HL-60 (cell line): ENCODE measurements at regions not wholly inside any gene's neighbourhood (a gene's known extent, or its start where the extent isn't known, plus 50 kb on each side); places are given as distances from the start of the nearest gene placed in this dataset.
"Not testable (repeated sequence)": the region's sequence is repeated elsewhere in the genome, so short reads cannot be mapped to it uniquely, and the experiment has no call there.

Experiments used
- DNase-seq, 2 experiments: peaks; one replicate each; pipeline ENCODE4 v3.0.0-alpha.2; 2010 to 2020; ENCODE audit warnings: low read depth in 1 of 2, low spot score in 1 of 2
- H3K27ac ChIP-seq: fragments of 250-450 bp; sonication (Bioruptor Pico); replicated peaks from 2 replicates; pipeline ENCODE4 v1.5.1; 2020; ENCODE audit warnings: mild to moderate bottlenecking, moderate library complexity
- H3K27me3 ChIP-seq: fragments of 250-450 bp; sonication (Bioruptor Pico); 2 replicates; pipeline ENCODE4 v1.5.1; 2021; ENCODE audit warnings: mild to moderate bottlenecking, moderate library complexity; ENCODE audit not compliant: insufficient read depth, poor library complexity, severe bottlenecking
- H3K4me3 ChIP-seq: replicated peaks from 2 replicates; pipeline ENCODE4 v1.5.1; 2011; ENCODE audit warnings: mild to moderate bottlenecking, control low read depth, low read length; ENCODE audit not compliant: insufficient read depth
- CTCF ChIP-seq: IDR thresholded peaks from one replicate; pipeline ENCODE4 v1.5.1; 2011; ENCODE audit warnings: low read length, control low read depth, inconsistent platforms; ENCODE audit not compliant: insufficient read depth
- GABPA ChIP-seq: IDR thresholded peaks from 2 replicates; pipeline ENCODE4 v1.6.1; 2012; ENCODE audit warnings: low read depth
- POLR2AphosphoS5 ChIP-seq: IDR thresholded peaks from 2 replicates; pipeline ENCODE4 v1.6.1; 2012; ENCODE audit warnings: low read depth
- REST ChIP-seq: IDR thresholded peaks from 2 replicates; pipeline ENCODE4 v1.6.1; 2012; ENCODE audit warnings: low read depth; ENCODE audit not compliant: insufficient replicate concordance
- SPI1 ChIP-seq: IDR thresholded peaks from 2 replicates; pipeline ENCODE4 v1.6.1; 2012; ENCODE audit warnings: low read depth, mild to moderate bottlenecking, borderline replicate concordance

GRCh38 chr9:100739208-100739607 is 161.3 kb downstream of the CAVIN4 start:
- TF ChIP-seq SPI1, result no peak
- no peak for TF ChIP-seq GABPA
- TF ChIP-seq REST, result no peak
- TF ChIP-seq POLR2AphosphoS5, result no peak
- no peak for TF ChIP-seq CTCF
- no peak for DNase-seq
- Histone ChIP-seq H3K4me3 (no peak overlapping the region), H3K27ac (no peak overlapping the region), H3K27me3 (no peaks in the 10 kb centered on the region)

GRCh38 chr9:100739666-100740065 is 161.8 kb downstream of the CAVIN4 start:
- no peaks in the 10 kb centered on the region for H3K27me3 ChIP-seq
- TF ChIP-seq CTCF (no peak), SPI1 (no peak), POLR2AphosphoS5 (no peak), GABPA (no peak), REST (no peak)
- H3K4me3 ChIP-seq, result no peak overlapping the region
- no peak overlapping the region for H3K27ac ChIP-seq
- no peak for DNase-seq

GRCh38 chr9:100748930-100749329 is 171.1 kb downstream of the CAVIN4 start:
- not testable (repeated sequence) for H3K27me3 ChIP-seq, DNase-seq, H3K27ac ChIP-seq, H3K4me3 ChIP-seq

- H3K27ac ChIP-seq, result no peak overlapping the region
- no peak overlapping the region for H3K4me3 ChIP-seq
- no peaks in the 10 kb centered on the region for H3K27me3 ChIP-seq
- no peak for DNase-seq
- TF ChIP-seq REST (no peak), POLR2AphosphoS5 (no peak), SPI1 (no peak), GABPA (no peak), CTCF (no peak)
These were observed 178.3 kb downstream of the CAVIN4 start for GRCh38 chr9:100756217-100756616.
